ENCODE measurements at regions not wholly inside any gene's neighbourhood (a gene's known extent, or its start where the extent isn't known, plus 50 kb on each side); places are given as distances from the start of the nearest gene placed in this dataset.

DNA sequence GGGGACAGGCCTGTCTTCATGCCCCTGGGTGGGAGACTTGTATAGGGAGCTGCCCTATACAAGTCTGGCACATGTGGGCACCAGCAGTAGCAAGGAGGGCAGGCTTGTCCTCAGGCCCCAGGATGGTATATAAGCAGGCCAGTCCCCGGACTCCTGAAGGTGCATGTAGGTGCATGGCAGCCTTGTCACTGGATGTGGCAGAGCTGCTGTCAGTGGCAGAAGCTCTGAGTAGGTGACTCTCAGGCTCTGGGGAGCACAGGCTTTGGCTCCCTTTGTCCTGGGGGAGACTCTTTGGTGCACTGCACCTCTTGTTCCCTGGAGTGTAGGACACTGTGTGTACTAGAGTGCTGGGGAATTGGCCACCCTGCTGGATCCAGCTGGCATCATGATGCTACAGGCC is 376.7 kb upstream of the DIPK2B start:
- H3K27me3 Mint-ChIP-seq (ENCODE audit: low read depth) = peaks cover 2% of the 10 kb centered on the region; the same call in 1 of the 2 replicates
- no peak overlapping the region for H3K4me2 ChIP-seq (ENCODE audit: insufficient read depth, insufficient read length, low read length)

More for the DNA sequence above, 376.7 kb upstream of the DIPK2B start:
- H2BK15ac ChIP-seq (ENCODE audit: low read depth, low read length) = no peak overlapping the region
- no CpG with 5 or more reads among the region's 1 CpG for WGBS (ENCODE audit: extremely low coverage, insufficient read length, low lambda C conversion rate)
- no peak overlapping the region for H3K23ac ChIP-seq (ENCODE audit: insufficient read length, low read depth, low read length)
- TF ChIP-seq, protein P1, sequence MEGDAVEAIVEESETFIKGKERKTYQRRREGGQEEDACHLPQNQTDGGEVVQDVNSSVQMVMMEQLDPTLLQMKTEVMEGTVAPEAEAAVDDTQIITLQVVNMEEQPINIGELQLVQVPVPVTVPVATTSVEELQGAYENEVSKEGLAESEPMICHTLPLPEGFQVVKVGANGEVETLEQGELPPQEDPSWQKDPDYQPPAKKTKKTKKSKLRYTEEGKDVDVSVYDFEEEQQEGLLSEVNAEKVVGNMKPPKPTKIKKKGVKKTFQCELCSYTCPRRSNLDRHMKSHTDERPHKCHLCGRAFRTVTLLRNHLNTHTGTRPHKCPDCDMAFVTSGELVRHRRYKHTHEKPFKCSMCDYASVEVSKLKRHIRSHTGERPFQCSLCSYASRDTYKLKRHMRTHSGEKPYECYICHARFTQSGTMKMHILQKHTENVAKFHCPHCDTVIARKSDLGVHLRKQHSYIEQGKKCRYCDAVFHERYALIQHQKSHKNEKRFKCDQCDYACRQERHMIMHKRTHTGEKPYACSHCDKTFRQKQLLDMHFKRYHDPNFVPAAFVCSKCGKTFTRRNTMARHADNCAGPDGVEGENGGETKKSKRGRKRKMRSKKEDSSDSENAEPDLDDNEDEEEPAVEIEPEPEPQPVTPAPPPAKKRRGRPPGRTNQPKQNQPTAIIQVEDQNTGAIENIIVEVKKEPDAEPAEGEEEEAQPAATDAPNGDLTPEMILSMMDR (conservative IDR thresholded peaks at IDR 0.05) = no peak
- H3K79me1 ChIP-seq (ENCODE audit: insufficient read depth, low read depth, low read length, poor library complexity, severe bottlenecking) = no peaks in the 10 kb centered on the region
- no peaks in the 10 kb centered on the region for H3K4me1 ChIP-seq (ENCODE audit: insufficient read depth, low read length)
- no peaks in the 10 kb centered on the region for H4K20me1 ChIP-seq (ENCODE audit: control insufficient read depth, insufficient read depth, insufficient read length)
- no peak overlapping the region for H2BK5ac ChIP-seq (ENCODE audit: insufficient read length, low read length)
- Mint-ChIP-seq H3K9me3 (peaks cover 74 to 91% of the 10 kb centered on the region in 2 experiments), H3K27ac (no peak overlapping the region), H3K4me3 (no peak overlapping the region), H3K36me3 (ENCODE audit: insufficient read depth in 1 of 3, low read depth in 3 of 3) (peaks cover 4 to 12% (median 4%) of the 10 kb centered on the region in 3 experiments; a peak in 5 of 7 replicates), H3K4me1 (peaks cover 0 to 2% of the 10 kb centered on the region in 2 experiments; a peak in 3 of 4 replicates)
- no peak overlapping the region for H3K27ac ChIP-seq (ENCODE audit: insufficient read length, low read depth, low read length)
- no peak overlapping the region for H3T11ph ChIP-seq (ENCODE audit: low read length)
- H4K5ac ChIP-seq (ENCODE audit: insufficient read length, low read depth, low read length) = no peak overlapping the region
- peaks cover 7% of the 10 kb centered on the region for H3K9me3 ChIP-seq (ENCODE audit: control insufficient read depth, low read depth, low read length)
- H3K27me3 ChIP-seq (ENCODE audit: insufficient read depth, low read length) = no peaks in the 10 kb centered on the region
- no peak overlapping the region for H4K8ac ChIP-seq (replicated peaks; ENCODE audit: insufficient read length, low read depth, low read length)
- no peak overlapping the region for H4K91ac ChIP-seq (ENCODE audit: insufficient read length, low read depth, low read length)
- H3K9ac ChIP-seq (ENCODE audit: extremely low read depth, insufficient read length, low read length) = no peak overlapping the region
- H2BK120ac ChIP-seq (ENCODE audit: low read depth, low read length, poor library complexity, severe bottlenecking) = no peak overlapping the region
- no peak overlapping the region for H3K18ac ChIP-seq (ENCODE audit: insufficient read length, low read depth, low read length)
- no peak overlapping the region for H2AFZ ChIP-seq (ENCODE audit: low read length)
- no peak overlapping the region for H2AK5ac ChIP-seq (ENCODE audit: insufficient read length, low read length)
- DNase-seq = no peak
- no peak overlapping the region for H3K56ac ChIP-seq (ENCODE audit: insufficient read length, low read depth, low read length)
- no peaks in the 10 kb centered on the region for H3K79me2 ChIP-seq (ENCODE audit: insufficient read depth, low read length)
- no peak overlapping the region for H3K14ac ChIP-seq (ENCODE audit: insufficient read depth, low read length)
- H3K4ac ChIP-seq (ENCODE audit: low read depth, low read length) = no peak overlapping the region
- no peak overlapping the region for H2BK20ac ChIP-seq (ENCODE audit: low read depth, low read length, poor library complexity, severe bottlenecking)
- no peak overlapping the region for H2BK12ac ChIP-seq (ENCODE audit: insufficient read length, low read depth, low read length)
- no peaks in the 10 kb centered on the region for H3K23me2 ChIP-seq (ENCODE audit: insufficient read length, low read depth, low read length, poor library complexity, severe bottlenecking)
